Keratinocyte (primary cell): ENCODE measurements at regions not wholly inside any gene's neighbourhood (a gene's known extent, or its start where the extent isn't known, plus 50 kb on each side); places are given as distances from the start of the nearest gene placed in this dataset.

ENCODE experiments used
- DNase-seq: peaks from one replicate; pipeline ENCODE4 v3.0.0-alpha.2; 2011; ENCODE audit warnings: low read depth, missing footprints, low spot score
- FAIRE-seq: peaks from 2 replicates; lab custom pipeline; 2011; peaks lifted over from hg19 to GRCh38; lab: Jason Lieb, UNC
- H2AFZ ChIP-seq: 2 replicates; pipeline ENCODE4 v1.6.0; 2012; ENCODE audit warnings: low read length, control low read depth, inconsistent platforms; ENCODE audit not compliant: control insufficient read depth
- H3K27ac ChIP-seq: 2 replicates; pipeline ENCODE4 v1.5.1; 2011; ENCODE audit warnings: low read length; ENCODE audit not compliant: control insufficient read depth, insufficient read depth
- H3K27me3 ChIP-seq: 3 replicates; pipeline ENCODE4 v1.6.0; 2011; ENCODE audit warnings: low read length; ENCODE audit not compliant: control insufficient read depth, insufficient read depth; ENCODE audit errors: extremely low read depth
- H3K36me3 ChIP-seq, 2 experiments: 2 replicates in 1 of 2; 3 replicates in 1 of 2; pipeline ENCODE4 v1.5.1; 2011; ENCODE audit warnings: low read length in 2 of 2, mild to moderate bottlenecking in 1 of 2; ENCODE audit not compliant: control insufficient read depth in 2 of 2, insufficient read depth in 2 of 2; ENCODE audit errors: extremely low read depth in 1 of 2
- H3K4me1 ChIP-seq: 3 replicates; pipeline ENCODE4 v1.5.1; 2011; ENCODE audit warnings: low read length; ENCODE audit not compliant: control insufficient read depth, insufficient read depth; ENCODE audit errors: extremely low read depth
- H3K4me2 ChIP-seq: 3 replicates; pipeline ENCODE4 v1.6.0; 2011; ENCODE audit warnings: low read depth, low read length; ENCODE audit not compliant: control insufficient read depth, insufficient read depth; ENCODE audit errors: extremely low read depth
- H3K4me3 ChIP-seq, 3 experiments: fragments of 200-600 bp in 1 of 3; sonication (generic) in 1 of 3; 2 replicates in 2 of 3; 3 replicates in 1 of 3; pipeline ENCODE4 v1.5.1; 2011 to 2016; ENCODE audit warnings: low read length in 3 of 3, mild to moderate bottlenecking in 3 of 3, control low read depth in 2 of 3, inconsistent platforms in 1 of 3, low read depth in 1 of 3, mixed read lengths in 1 of 3, mixed run types in 1 of 3, moderate library complexity in 1 of 3; ENCODE audit not compliant: control insufficient read depth in 2 of 3, insufficient read depth in 2 of 3; ENCODE audit errors: extremely low read depth in 1 of 3
- H3K79me2 ChIP-seq: 2 replicates; pipeline ENCODE4 v1.6.0; 2012; ENCODE audit warnings: low read length; ENCODE audit not compliant: control insufficient read depth, insufficient read depth
- H3K9ac ChIP-seq: 3 replicates; pipeline ENCODE4 v1.6.0; 2011; ENCODE audit warnings: low read length; ENCODE audit not compliant: control insufficient read depth, insufficient read depth; ENCODE audit errors: extremely low read depth
- H3K9me1 ChIP-seq: 3 replicates; pipeline ENCODE4 v1.6.0; 2011; ENCODE audit warnings: low read length; ENCODE audit not compliant: control insufficient read depth, insufficient read depth; ENCODE audit errors: extremely low read depth
- H3K9me3 ChIP-seq: 2 replicates; pipeline ENCODE4 v1.5.1; 2012; ENCODE audit warnings: low read depth, low read length; ENCODE audit not compliant: control insufficient read depth
- H4K20me1 ChIP-seq: 3 replicates; pipeline ENCODE4 v1.6.0; 2011; ENCODE audit warnings: low read length; ENCODE audit not compliant: control insufficient read depth, insufficient read depth; ENCODE audit errors: extremely low read depth
- CTCF ChIP-seq, 3 experiments: IDR thresholded peaks in 1 of 3; conservative IDR thresholded peaks in 1 of 3; optimal IDR thresholded peaks in 1 of 3; 2 replicates in 2 of 3; 3 replicates in 1 of 3; pipeline versions ENCODE3 to v1.5.1; 2011; ENCODE audit warnings: low read length in 3 of 3, mild to moderate bottlenecking in 3 of 3, moderate library complexity in 2 of 3, control low read depth in 1 of 3, inconsistent platforms in 1 of 3; ENCODE audit not compliant: insufficient read depth in 2 of 3; ENCODE audit errors: extremely low read depth in 1 of 3
- EZH2 ChIP-seq: IDR thresholded peaks from one replicate; pipeline ENCODE4 v1.6.1; 2012; ENCODE audit warnings: inconsistent platforms, mild to moderate bottlenecking, low read length, moderate library complexity
- dilution Hi-C: fragments of 300-500 bp; cut with MboI; formaldehyde crosslinking; loops from one replicate; pipeline ENCODE4 v1.7.0; 2020; ENCODE audit warnings: low sequenced_read_pairs; ENCODE audit not compliant: extremely low pct_ligation_motif_present

- no peak for FAIRE-seq
- H4K20me1 ChIP-seq: no peaks in the 10 kb centered on the region
- TF ChIP-seq CTCF (optimal IDR thresholded peaks at IDR 0.05 in 1 of 3, IDR thresholded peaks at IDR 0.05 in 1 of 3, conservative IDR thresholded peaks at IDR 0.05 in 1 of 3; ENCODE audit: extremely low read depth in 1 of 3, insufficient read depth in 2 of 3, low read length in 3 of 3) (no peak), EZH2 (no peak)
- H3K4me2 ChIP-seq: no peak overlapping the region
- H3K9me1 ChIP-seq: no peaks in the 10 kb centered on the region
- H3K9ac ChIP-seq: no peak overlapping the region
- dilution Hi-C loops: no loop called here
- no peaks in the 10 kb centered on the region for H3K27me3 ChIP-seq
- DNase-seq: no peak
- H2AFZ ChIP-seq: no peak overlapping the region
- no peak overlapping the region for H3K27ac ChIP-seq
- no peak overlapping the region for H3K4me3 ChIP-seq
- H3K9me3 ChIP-seq: no peaks in the 10 kb centered on the region
- H3K79me2 ChIP-seq: no peaks in the 10 kb centered on the region
- peaks cover 22% of the 10 kb centered on the region for H3K4me1 ChIP-seq
- peaks cover 10 to 17% of the 10 kb centered on the region in 2 experiments for H3K36me3 ChIP-seq
These were observed 72.2 kb upstream of the NAA20 start for GRCh38 chr20:19944772-19945459.

- no peaks in the 10 kb centered on the region for H3K9me1 ChIP-seq
- dilution Hi-C loops: no loop called here
- H4K20me1 ChIP-seq: no peaks in the 10 kb centered on the region
- no peak overlapping the region for H2AFZ ChIP-seq
- peaks cover 3 to 9% of the 10 kb centered on the region in 2 experiments for H3K36me3 ChIP-seq
- no peaks in the 10 kb centered on the region for H3K79me2 ChIP-seq
- no peaks in the 10 kb centered on the region for H3K9me3 ChIP-seq
- DNase-seq: no peak
- H3K27me3 ChIP-seq: no peaks in the 10 kb centered on the region
- H3K27ac ChIP-seq: no peak overlapping the region
- no peak overlapping the region for H3K4me3 ChIP-seq
- FAIRE-seq: no peak
- no peak for TF ChIP-seq CTCF (optimal IDR thresholded peaks at IDR 0.05 in 1 of 3, IDR thresholded peaks at IDR 0.05 in 1 of 3, conservative IDR thresholded peaks at IDR 0.05 in 1 of 3; ENCODE audit: extremely low read depth in 1 of 3, insufficient read depth in 2 of 3, low read length in 3 of 3)
- TF ChIP-seq EZH2: no peak
- no peak overlapping the region for H3K4me2 ChIP-seq
- H3K9ac ChIP-seq: no peak overlapping the region
- peaks cover 22% of the 10 kb centered on the region for H3K4me1 ChIP-seq
These were observed 71.2 kb upstream of the NAA20 start for GRCh38 chr20:19945732-19946670.
